ENCODE measurements at regions not wholly inside any gene's neighbourhood (a gene's known extent, or its start where the extent isn't known, plus 50 kb on each side); places are given as distances from the start of the nearest gene placed in this dataset.

DNA sequence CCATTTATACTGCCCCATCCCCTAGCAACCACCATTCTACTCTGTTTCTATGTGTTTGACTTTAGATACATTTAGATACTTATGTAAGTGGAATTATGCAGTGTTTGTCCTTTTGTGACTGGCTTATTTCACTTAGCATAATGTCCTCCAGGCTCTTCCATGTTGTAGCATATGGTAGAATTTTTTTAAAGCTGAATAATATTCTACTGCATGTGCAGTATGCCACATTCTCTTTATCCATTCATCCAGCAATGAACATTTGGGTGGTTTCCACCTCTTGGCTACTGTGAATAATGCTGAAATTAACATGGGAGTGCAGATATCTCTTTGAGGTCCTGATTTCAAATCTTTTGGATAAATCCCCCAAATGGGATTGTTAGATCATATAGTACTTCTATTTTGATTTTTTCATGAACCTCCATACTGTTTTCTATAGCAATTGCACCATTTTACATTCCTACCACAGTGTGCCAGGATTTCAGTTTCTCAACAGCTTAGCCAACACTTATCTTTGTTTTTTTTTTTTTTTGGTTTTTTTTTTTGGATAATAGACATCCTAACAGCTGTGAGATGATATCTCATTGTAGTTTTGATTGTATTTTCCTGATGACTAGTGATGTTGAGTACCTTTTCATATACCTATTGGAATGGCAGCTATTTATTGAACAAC, 105.9 kb upstream of the LNX1 start:
- no peak for TF ChIP-seq EZH2 (IDR thresholded peaks at IDR 0.05; ENCODE audit: low read length, missing control alignments)
- TF ChIP-seq CTCF (conservative IDR thresholded peaks at IDR 0.05 in 1 of 2, IDR thresholded peaks at IDR 0.05 in 1 of 2; ENCODE audit: low read depth in 1 of 2, low read length in 2 of 2), result no peak
- Histone ChIP-seq H3K4me2 (ENCODE audit: extremely low read depth, insufficient read depth, low read length) (no peak overlapping the region), H3K9me3 (ENCODE audit: control insufficient read depth, insufficient read depth, low read depth, low read length) (no peaks in the 10 kb centered on the region), H2AFZ (ENCODE audit: low read length) (no peak overlapping the region), H3K9ac (ENCODE audit: insufficient read depth, low read length) (no peak overlapping the region), H3K27me3 (ENCODE audit: control insufficient read depth, insufficient read depth, low read length) (no peaks in the 10 kb centered on the region), H3K4me3 (replicated peaks in 1 of 4; ENCODE audit: control extremely low read depth in 1 of 4, insufficient read depth in 1 of 4, low read depth in 3 of 4, low read length in 4 of 4) (no peak overlapping the region), H3K79me2 (ENCODE audit: control insufficient read depth, insufficient read depth, low read length) (no peaks in the 10 kb centered on the region), H4K20me1 (ENCODE audit: control insufficient read depth, extremely low read depth, insufficient read depth, low read length) (no peaks in the 10 kb centered on the region), H3K4me1 (ENCODE audit: control insufficient read depth, extremely low read depth, insufficient read depth, low read length) (no peaks in the 10 kb centered on the region), H3K27ac (ENCODE audit: insufficient read depth, low read length) (no peak overlapping the region), H3K36me3 (ENCODE audit: control insufficient read depth, insufficient read depth, low read length) (no peaks in the 10 kb centered on the region)
- no peak for DNase-seq (ENCODE audit: low read depth in 2 of 2)

DNA sequence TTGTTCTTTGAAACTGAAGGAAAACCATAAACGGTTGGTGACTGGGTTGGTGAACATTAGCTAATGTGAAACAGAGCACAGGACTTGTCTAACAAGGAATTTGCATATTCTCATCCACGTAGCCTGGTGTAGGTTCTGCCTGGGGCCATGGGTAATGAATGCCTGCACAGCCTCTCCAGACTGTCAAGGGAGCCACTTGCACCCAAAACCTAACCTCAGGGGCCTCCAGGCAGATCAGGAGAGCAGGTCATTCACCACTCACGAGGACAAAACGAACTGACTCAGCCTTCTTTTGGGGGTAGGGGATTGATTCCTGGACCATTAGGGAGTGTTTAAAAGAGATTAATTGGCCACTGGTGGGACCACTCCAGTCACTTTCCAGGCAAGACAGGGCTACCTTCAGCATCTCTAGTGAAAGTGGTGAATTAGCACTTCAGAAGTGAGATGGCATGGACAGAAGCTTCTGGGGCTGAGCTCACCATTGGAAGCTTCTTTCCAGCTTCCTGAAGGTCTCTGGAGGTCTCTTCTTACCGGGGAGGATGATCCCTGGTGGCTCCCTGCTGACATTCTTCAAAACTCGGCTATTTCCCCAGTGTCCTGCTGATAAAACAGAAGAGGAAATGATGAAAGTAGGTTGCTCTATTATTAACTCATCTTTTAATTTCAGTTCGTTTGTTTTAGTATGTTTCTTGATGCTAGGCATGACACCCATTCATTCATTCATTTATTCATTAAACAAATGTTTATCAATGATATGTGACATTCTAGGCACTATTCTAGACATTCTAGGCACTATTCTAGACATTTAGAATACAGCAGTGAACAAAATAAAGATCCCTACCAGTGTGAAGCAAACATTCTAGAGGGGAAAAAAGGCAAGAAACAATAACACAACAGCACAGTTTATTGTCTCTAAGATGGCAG, 104.5 kb upstream of the LNX1 start:
- Histone ChIP-seq H3K27me3 (ENCODE audit: control insufficient read depth, insufficient read depth, low read length) (no peaks in the 10 kb centered on the region), H3K9me3 (ENCODE audit: control insufficient read depth, insufficient read depth, low read depth, low read length) (no peaks in the 10 kb centered on the region), H3K4me2 (ENCODE audit: extremely low read depth, insufficient read depth, low read length) (no peak overlapping the region), H3K27ac (ENCODE audit: insufficient read depth, low read length) (no peak overlapping the region), H3K79me2 (ENCODE audit: control insufficient read depth, insufficient read depth, low read length) (no peaks in the 10 kb centered on the region), H3K4me1 (ENCODE audit: control insufficient read depth, extremely low read depth, insufficient read depth, low read length) (no peaks in the 10 kb centered on the region), H3K36me3 (ENCODE audit: control insufficient read depth, insufficient read depth, low read length) (no peaks in the 10 kb centered on the region), H3K9ac (ENCODE audit: insufficient read depth, low read length) (no peak overlapping the region), H3K4me3 (replicated peaks in 1 of 4; ENCODE audit: control extremely low read depth in 1 of 4, insufficient read depth in 1 of 4, low read depth in 3 of 4, low read length in 4 of 4) (no peak overlapping the region), H2AFZ (ENCODE audit: low read length) (no peak overlapping the region), H4K20me1 (ENCODE audit: control insufficient read depth, extremely low read depth, insufficient read depth, low read length) (no peaks in the 10 kb centered on the region)
- no peak for TF ChIP-seq CTCF (conservative IDR thresholded peaks at IDR 0.05 in 1 of 2, IDR thresholded peaks at IDR 0.05 in 1 of 2; ENCODE audit: low read depth in 1 of 2, low read length in 2 of 2)
- no peak for TF ChIP-seq EZH2 (IDR thresholded peaks at IDR 0.05; ENCODE audit: low read length, missing control alignments)
- DNase-seq (ENCODE audit: low read depth in 2 of 2), result no peak

GRCh38 chr4:53694666-53695065, 103.4 kb upstream of the LNX1 start:
- TF ChIP-seq EZH2 (IDR thresholded peaks at IDR 0.05; ENCODE audit: low read length, missing control alignments) (no peak), CTCF (conservative IDR thresholded peaks at IDR 0.05 in 1 of 2, IDR thresholded peaks at IDR 0.05 in 1 of 2; ENCODE audit: low read depth in 1 of 2, low read length in 2 of 2) (no peak)
- Histone ChIP-seq H3K27ac (ENCODE audit: insufficient read depth, low read length) (no peak overlapping the region), H3K9me3 (ENCODE audit: control insufficient read depth, insufficient read depth, low read depth, low read length) (no peaks in the 10 kb centered on the region), H3K4me3 (replicated peaks in 1 of 4; ENCODE audit: control extremely low read depth in 1 of 4, insufficient read depth in 1 of 4, low read depth in 3 of 4, low read length in 4 of 4) (no peak overlapping the region), H3K79me2 (ENCODE audit: control insufficient read depth, insufficient read depth, low read length) (no peaks in the 10 kb centered on the region), H2AFZ (ENCODE audit: low read length) (no peak overlapping the region), H3K36me3 (ENCODE audit: control insufficient read depth, insufficient read depth, low read length) (no peaks in the 10 kb centered on the region), H4K20me1 (ENCODE audit: control insufficient read depth, extremely low read depth, insufficient read depth, low read length) (no peaks in the 10 kb centered on the region), H3K4me1 (ENCODE audit: control insufficient read depth, extremely low read depth, insufficient read depth, low read length) (no peaks in the 10 kb centered on the region), H3K9ac (ENCODE audit: insufficient read depth, low read length) (no peak overlapping the region), H3K4me2 (ENCODE audit: extremely low read depth, insufficient read depth, low read length) (no peak overlapping the region), H3K27me3 (ENCODE audit: control insufficient read depth, insufficient read depth, low read length) (no peaks in the 10 kb centered on the region)
- DNase-seq (ENCODE audit: low read depth in 2 of 2), result no peak
